Fibroblast of lung (primary cell): ENCODE measurements at regions not wholly inside any gene's neighbourhood (a gene's known extent, or its start where the extent isn't known, plus 50 kb on each side); places are given as distances from the start of the nearest gene placed in this dataset.

Experiments used
- DNase-seq, 2 donors: peaks; one replicate each; pipeline versions ENCODE4 v3.0.0 to v3.0.0-alpha.2; 2010; ENCODE audit warnings: low read depth in 2 of 2
- H2AFZ ChIP-seq: 2 replicates; pipeline ENCODE4 v1.5.1; 2012; ENCODE audit warnings: low read length, control low read depth, inconsistent platforms
- H3K27ac ChIP-seq: 2 replicates; pipeline ENCODE4 v1.5.1; 2011; ENCODE audit warnings: low read length, control low read depth; ENCODE audit not compliant: insufficient read depth
- H3K27me3 ChIP-seq: 2 replicates; pipeline ENCODE4 v1.5.1; 2011; ENCODE audit warnings: mild to moderate bottlenecking, low read length; ENCODE audit not compliant: control insufficient read depth, insufficient read depth
- H3K36me3 ChIP-seq: 2 replicates; pipeline ENCODE4 v1.5.1; 2011; ENCODE audit warnings: low read length; ENCODE audit not compliant: control insufficient read depth, insufficient read depth
- H3K4me1 ChIP-seq: 2 replicates; pipeline ENCODE4 v1.5.1; 2011; ENCODE audit warnings: low read length; ENCODE audit not compliant: control insufficient read depth, insufficient read depth; ENCODE audit errors: extremely low read depth
- H3K4me2 ChIP-seq: 2 replicates; pipeline ENCODE4 v1.5.1; 2011; ENCODE audit warnings: low read length, control low read depth; ENCODE audit not compliant: insufficient read depth; ENCODE audit errors: extremely low read depth
- H3K4me3 ChIP-seq, 4 experiments: fragments of 200-600 bp in 1 of 4; sonication (generic) in 1 of 4; replicated peaks in 1 of 4; 2 replicates each; pipeline ENCODE4 v1.5.1; 2011 to 2016; ENCODE audit warnings: low read length in 4 of 4, low read depth in 3 of 4, mild to moderate bottlenecking in 3 of 4, control low read depth in 2 of 4, inconsistent platforms in 1 of 4, mixed read lengths in 1 of 4; ENCODE audit not compliant: insufficient read depth in 1 of 4; ENCODE audit errors: control extremely low read depth in 1 of 4
- H3K79me2 ChIP-seq: 2 replicates; pipeline ENCODE4 v1.5.1; 2012; ENCODE audit warnings: mild to moderate bottlenecking, low read length, inconsistent platforms; ENCODE audit not compliant: control insufficient read depth, insufficient read depth
- H3K9ac ChIP-seq: 2 replicates; pipeline ENCODE4 v1.5.1; 2011; ENCODE audit warnings: mild to moderate bottlenecking, low read length, control low read depth; ENCODE audit not compliant: insufficient read depth
- H3K9me3 ChIP-seq: 2 replicates; pipeline ENCODE4 v1.5.1; 2012; ENCODE audit warnings: low read depth, low read length; ENCODE audit not compliant: control insufficient read depth, insufficient read depth
- H4K20me1 ChIP-seq: 2 replicates; pipeline ENCODE4 v1.5.1; 2011; ENCODE audit warnings: low read length; ENCODE audit not compliant: control insufficient read depth, insufficient read depth; ENCODE audit errors: extremely low read depth
- CTCF ChIP-seq, 2 donors: IDR thresholded peaks in 1 of 2; conservative IDR thresholded peaks in 1 of 2; 1 replicate in 1 of 2; 2 replicates in 1 of 2; pipeline ENCODE4 v1.5.1; 2011 to 2012; ENCODE audit warnings: low read length in 2 of 2, control low read depth in 1 of 2, inconsistent platforms in 1 of 2, low read depth in 1 of 2, mild to moderate bottlenecking in 1 of 2
- EZH2 ChIP-seq: IDR thresholded peaks from 2 replicates; pipeline ENCODE4 v1.5.1; 2012; ENCODE audit warnings: low read length, control low read depth, mild to moderate bottlenecking; ENCODE audit errors: missing control alignments

- Histone ChIP-seq H3K9ac (no peak overlapping the region), H3K4me1 (no peaks in the 10 kb centered on the region), H4K20me1 (no peaks in the 10 kb centered on the region), H3K36me3 (no peaks in the 10 kb centered on the region), H3K4me3 (no peak overlapping the region), H3K9me3 (no peaks in the 10 kb centered on the region), H3K4me2 (peak overlapping the region; percentile 2), H3K27ac (no peak overlapping the region), H3K27me3 (no peaks in the 10 kb centered on the region), H2AFZ (no peak overlapping the region), H3K79me2 (no peaks in the 10 kb centered on the region)
- DNase-seq: peak; percentile 34 to 82
- TF ChIP-seq EZH2 (no peak), CTCF (conservative IDR thresholded peaks at IDR 0.05 in 1 of 2, IDR thresholded peaks at IDR 0.05 in 1 of 2; ENCODE audit: low read depth in 1 of 2, low read length in 2 of 2) (no peak)
Measured at GRCh38 chr2:190819840-190820301, 60.8 kb upstream of the GLS start.

DNA sequence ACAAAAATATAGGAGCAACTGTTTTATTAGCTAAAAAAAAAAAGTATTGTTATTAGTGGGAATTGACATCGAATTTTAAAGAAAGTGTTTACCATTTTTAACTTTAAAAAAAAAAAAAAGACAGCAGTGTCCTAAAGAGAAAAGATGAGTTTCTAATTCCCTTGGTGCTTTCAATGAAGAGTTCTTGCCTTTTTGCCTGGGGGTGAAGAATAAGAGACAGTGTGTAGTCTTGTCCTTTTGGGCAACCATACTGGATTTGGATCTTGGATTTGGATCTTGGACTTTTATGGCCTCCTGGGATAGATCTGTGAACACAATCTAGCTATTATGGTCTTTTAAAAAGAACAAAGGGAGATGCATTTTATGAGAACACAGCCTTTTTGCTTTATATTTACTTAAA lies 60.2 kb upstream of the GLS start:
- Histone ChIP-seq H3K27me3 (no peaks in the 10 kb centered on the region), H3K4me1 (no peaks in the 10 kb centered on the region), H3K4me2 (no peak overlapping the region), H3K4me3 (no peak overlapping the region), H4K20me1 (no peaks in the 10 kb centered on the region), H3K27ac (no peak overlapping the region), H2AFZ (no peak overlapping the region), H3K79me2 (no peaks in the 10 kb centered on the region), H3K9ac (no peak overlapping the region), H3K9me3 (no peaks in the 10 kb centered on the region), H3K36me3 (no peaks in the 10 kb centered on the region)
- DNase-seq: no peak
- TF ChIP-seq CTCF (conservative IDR thresholded peaks at IDR 0.05 in 1 of 2, IDR thresholded peaks at IDR 0.05 in 1 of 2; ENCODE audit: low read depth in 1 of 2, low read length in 2 of 2): no peak
- TF ChIP-seq EZH2: no peak

DNA sequence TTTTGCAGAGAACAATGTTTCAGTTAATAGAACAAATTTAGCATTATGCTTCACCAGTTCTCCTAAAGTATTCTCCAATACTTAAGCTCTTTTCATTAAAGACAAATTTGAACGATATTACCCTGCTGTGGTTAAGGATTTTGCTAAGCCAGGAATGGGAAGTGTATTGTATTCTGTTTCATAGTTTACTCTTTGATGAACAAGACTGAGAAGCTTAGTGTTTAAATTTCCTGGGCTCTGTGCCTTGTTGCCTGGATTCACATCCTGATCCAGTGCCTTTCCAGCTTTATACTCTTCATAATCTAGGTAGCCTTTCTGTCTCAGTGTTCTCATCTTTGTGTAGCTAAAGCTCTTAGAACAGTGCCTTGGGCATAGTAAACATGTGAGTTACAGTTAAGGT lies 58.6 kb upstream of the GLS start:
- H4K20me1 ChIP-seq: no peaks in the 10 kb centered on the region
- TF ChIP-seq CTCF (conservative IDR thresholded peaks at IDR 0.05 in 1 of 2, IDR thresholded peaks at IDR 0.05 in 1 of 2; ENCODE audit: low read depth in 1 of 2, low read length in 2 of 2) (no peak), EZH2 (no peak)
- no peak for DNase-seq

More for the DNA sequence above, 58.6 kb upstream of the GLS start:
- no peak overlapping the region for H2AFZ ChIP-seq
- no peaks in the 10 kb centered on the region for H3K4me1 ChIP-seq
- no peaks in the 10 kb centered on the region for H3K9me3 ChIP-seq
- H3K27me3 ChIP-seq: no peaks in the 10 kb centered on the region
- H3K4me3 ChIP-seq: no peak overlapping the region
- H3K27ac ChIP-seq: no peak overlapping the region
- H3K79me2 ChIP-seq: no peaks in the 10 kb centered on the region
- no peaks in the 10 kb centered on the region for H3K36me3 ChIP-seq
- H3K9ac ChIP-seq: no peak overlapping the region
- H3K4me2 ChIP-seq: no peak overlapping the region
